Cardiac fibroblast (primary cell): ENCODE measurements at regions not wholly inside any gene's neighbourhood (a gene's known extent, or its start where the extent isn't known, plus 50 kb on each side); places are given as distances from the start of the nearest gene placed in this dataset.

Experiments
- DNase-seq, 2 donors: peaks; one replicate each; pipeline versions ENCODE4 v3.0.0 to v3.0.0-alpha.2; 2010; ENCODE audit warnings: low read depth in 2 of 2
- H3K4me3 ChIP-seq, 2 donors: replicated peaks in 1 of 2; 1 replicate in 1 of 2; 2 replicates in 1 of 2; pipeline ENCODE4 v1.5.1; 2011; ENCODE audit warnings: low read depth in 2 of 2, low read length in 2 of 2, mild to moderate bottlenecking in 2 of 2, moderate library complexity in 1 of 2
- CTCF ChIP-seq: IDR thresholded peaks from one replicate; pipeline ENCODE4 v1.5.1; 2011; ENCODE audit warnings: low read depth, mild to moderate bottlenecking, low read length, inconsistent platforms

GRCh38 chr2:160984426-160985077 lies 175.7 kb upstream of the TANK start:
- no peak for TF ChIP-seq CTCF
- peak in 1 of 2 donors; percentile 72 for DNase-seq
- H3K4me3 ChIP-seq, result no peak overlapping the region

- peak in 1 of 2 donors; percentile 31 for DNase-seq
- H3K4me3 ChIP-seq, result no peak overlapping the region
- no peak for TF ChIP-seq CTCF
These were observed 170.4 kb upstream of the TANK start for GRCh38 chr2:160989778-160990177.

GRCh38 chr2:160993654-160994061 lies 166.6 kb upstream of the TANK start:
- no peak for DNase-seq
- no peak overlapping the region for H3K4me3 ChIP-seq
- TF ChIP-seq CTCF, result no peak

GRCh38 chr2:160994141-160995002 lies 165.9 kb upstream of the TANK start:
- no peak overlapping the region for H3K4me3 ChIP-seq
- peak; percentile 78 for TF ChIP-seq CTCF
- DNase-seq, result peak; percentile 95 to 97

- TF ChIP-seq CTCF, result no peak
- H3K4me3 ChIP-seq, result no peak overlapping the region
- DNase-seq, result no peak
These were observed 163.6 kb upstream of the TANK start for GRCh38 chr2:160996584-160996983.

- TF ChIP-seq CTCF, result peak; percentile 51
- DNase-seq, result peak; percentile 42 to 58
- H3K4me3 ChIP-seq, result no peak overlapping the region
These were observed 155.8 kb upstream of the TANK start for GRCh38 chr2:161004379-161004778.
